Activated CD4-positive, CD25-positive, alpha-beta regulatory T cell treated with anti-CD3 and anti-CD28 coated beads, Interleukin-2, amount 50 U/mL, for 16 hours (primary cell): ENCODE measurements at regions not wholly inside any gene's neighbourhood (a gene's known extent, or its start where the extent isn't known, plus 50 kb on each side); places are given as distances from the start of the nearest gene placed in this dataset.
"Not testable (repeated sequence)": the region's sequence is repeated elsewhere in the genome, so short reads cannot be mapped to it uniquely, and the experiment has no call there.

ENCODE experiments used
- DNase-seq: peaks from one replicate; pipeline ENCODE4 v3.0.0-alpha.2; 2020; ENCODE audit warnings: low read depth, low spot score

DNA sequence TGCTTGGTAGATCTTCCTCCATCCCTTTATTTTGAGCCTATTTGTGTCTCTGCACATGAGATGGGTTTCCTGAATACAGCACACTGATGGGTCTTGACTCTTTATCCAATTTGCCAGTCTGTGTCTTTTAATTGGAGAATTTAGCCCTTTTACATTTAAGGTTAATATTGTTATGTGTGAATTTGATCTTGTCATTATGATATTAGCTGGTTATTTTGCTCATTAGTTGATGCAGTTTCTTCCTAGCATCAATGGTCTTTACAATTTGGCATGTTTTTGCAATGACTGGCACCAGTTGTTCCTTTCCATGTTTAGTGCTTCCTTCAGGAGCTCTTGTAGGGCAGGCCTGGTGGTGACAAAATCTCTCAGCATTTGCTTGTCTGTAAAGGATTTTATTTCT, 72.4 kb downstream of the HNRNPD start:
- DNase-seq: not testable (repeated sequence)

GRCh38 chr4:82293304-82293703, 80.5 kb downstream of the HNRNPD start:
- no peak for DNase-seq

GRCh38 chr4:82287720-82288119, 86.1 kb downstream of the HNRNPD start:
- no peak for DNase-seq

DNA sequence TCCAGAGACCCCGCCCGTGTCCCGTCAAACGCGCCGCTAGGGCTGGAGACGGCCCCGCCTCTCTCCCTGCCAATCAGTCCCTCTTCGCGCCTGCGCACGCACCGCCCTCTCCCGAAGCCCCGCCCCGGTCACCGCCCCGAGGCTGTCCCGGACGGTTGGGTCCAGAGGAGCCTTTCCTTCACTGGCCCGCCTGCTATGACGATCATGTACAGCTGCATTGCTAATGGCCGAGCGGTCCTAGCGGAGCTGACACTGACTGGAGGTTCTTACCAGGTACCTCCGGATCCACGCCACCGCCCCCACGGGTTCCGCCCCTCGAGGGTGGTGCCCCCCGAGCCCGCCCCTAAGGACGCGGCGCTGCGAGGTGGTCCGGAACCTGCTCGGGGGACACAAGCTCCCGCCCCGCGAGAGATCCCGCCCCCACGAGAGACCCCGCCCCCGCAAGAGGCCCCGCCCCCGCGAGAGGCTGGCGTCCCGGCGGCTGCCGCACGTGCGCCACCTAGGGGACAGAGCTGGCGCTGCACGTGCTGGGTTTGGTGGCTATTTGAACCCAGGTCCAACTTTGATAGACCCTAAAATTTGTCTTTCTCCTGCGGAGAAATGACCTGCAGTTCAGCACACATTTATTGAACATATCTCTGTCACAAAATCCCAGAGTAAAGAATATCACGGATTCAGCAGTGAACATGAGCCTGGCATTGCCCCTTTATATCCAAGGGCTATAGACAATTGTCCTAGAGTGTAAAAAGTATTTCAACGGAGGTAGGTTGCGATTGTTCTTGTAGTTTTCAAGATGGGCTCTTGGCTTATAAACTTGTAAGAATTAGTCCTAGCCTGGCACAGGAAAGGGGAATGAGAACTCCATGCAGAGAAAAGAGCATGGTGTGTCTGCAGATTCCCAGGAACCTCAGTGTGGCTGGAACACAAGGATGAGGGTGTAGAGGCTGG, 88.7 kb downstream of the HNRNPD start:
- DNase-seq: peak; percentile 95

DNA sequence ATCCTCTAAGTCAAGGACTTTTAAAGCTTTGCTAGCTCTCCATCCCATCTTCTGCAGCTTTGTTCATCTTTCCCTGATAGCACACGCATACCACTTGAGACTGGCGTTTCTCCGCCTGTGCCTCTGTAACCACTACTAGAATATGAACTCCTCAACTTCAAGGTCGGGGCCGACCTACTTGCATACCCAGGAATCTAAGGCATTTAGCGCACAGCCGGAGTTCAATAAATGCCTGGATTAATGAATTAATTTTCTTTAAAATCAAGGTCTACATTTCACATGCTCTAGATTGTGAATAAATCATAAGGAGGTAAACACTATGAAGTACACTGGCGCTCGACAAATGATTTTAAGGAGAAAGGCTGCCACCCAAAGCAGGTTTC, 89.3 kb downstream of the HNRNPD start:
- no peak for DNase-seq

DNA sequence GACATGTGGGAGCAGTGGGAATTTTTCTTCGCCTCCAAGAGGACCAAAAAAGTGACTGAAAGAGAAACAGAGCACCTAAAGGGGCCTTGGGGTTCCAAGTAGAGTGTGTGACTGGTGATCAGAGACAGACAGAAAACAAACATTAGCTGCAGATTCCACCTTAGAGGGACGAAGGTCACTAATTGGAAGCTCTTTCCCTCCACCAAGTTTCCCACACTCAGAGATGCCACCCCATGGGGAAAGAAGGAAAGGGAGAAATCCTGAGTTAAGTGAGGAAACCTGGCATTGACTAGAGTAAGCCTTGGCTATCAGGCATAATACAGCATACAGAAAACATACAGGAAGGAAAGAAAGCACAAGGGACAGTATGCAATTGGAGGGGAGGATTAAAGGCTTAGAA, 90.9 kb downstream of the HNRNPD start:
- DNase-seq: no peak

- DNase-seq: not testable (repeated sequence)
Measured at GRCh38 chr4:82279550-82279949, 94.2 kb downstream of the HNRNPD start.

DNA sequence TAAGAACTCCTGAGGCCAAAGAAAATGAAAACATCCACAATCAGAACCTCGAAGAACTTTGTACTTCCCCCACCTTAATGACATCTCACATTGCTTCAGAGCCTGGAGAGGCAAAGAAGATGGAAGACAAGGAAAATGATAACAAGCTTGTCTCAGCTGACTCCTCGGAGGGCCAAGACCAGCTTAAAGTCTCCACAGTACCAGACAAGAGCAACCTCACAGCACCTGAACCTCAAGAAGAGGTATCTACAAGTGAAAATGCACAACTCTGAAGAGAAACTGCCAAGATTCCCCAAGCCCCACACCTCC, 97.5 kb downstream of the HNRNPD start:
- no peak for DNase-seq

DNA sequence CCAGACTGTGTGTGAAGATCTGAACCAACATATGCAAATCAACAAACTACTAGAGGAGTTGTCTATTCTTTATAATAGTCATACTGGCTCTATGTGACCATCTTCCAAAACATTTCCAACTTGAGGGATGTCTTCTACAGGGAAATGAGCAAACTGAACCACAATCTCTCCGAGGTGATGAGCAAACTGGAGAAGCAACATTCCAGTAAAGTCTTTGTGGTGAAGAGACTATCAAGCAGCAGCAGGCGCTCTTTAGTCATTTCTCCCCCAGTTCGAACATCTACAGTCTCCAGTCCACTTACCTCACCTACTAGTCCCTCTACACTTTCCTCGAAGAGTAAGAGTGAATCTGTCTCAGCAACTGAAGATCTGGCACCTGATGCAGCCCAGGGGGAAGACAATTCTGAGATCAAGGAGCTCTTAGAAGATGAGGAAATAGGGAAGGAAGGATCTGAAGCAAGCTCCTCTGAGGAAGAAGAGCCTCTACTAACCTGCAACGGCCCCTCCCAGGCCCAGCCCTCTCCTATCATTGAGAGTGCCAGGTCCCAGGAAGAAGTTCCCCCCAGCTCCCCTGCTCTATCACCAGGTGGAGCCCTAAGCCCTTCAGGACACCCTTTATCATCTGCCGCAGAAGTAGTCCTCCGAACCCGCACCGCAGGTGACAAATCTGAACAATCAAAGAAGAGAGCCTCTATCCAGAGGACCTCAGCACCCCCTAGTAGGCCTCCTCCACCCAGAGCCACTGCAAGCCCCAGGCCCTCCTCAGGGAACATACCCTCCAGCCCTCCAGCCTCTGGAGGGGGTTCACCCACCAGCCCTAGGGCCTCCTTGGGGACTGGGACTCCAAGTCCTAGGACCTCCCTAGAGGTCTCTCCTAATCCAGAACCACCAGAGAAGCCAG, 98.1 kb downstream of the HNRNPD start:
- DNase-seq: no peak

GRCh38 chr4:82274700-82275099, 99.1 kb downstream of the HNRNPD start:
- DNase-seq: not testable (repeated sequence)

DNA sequence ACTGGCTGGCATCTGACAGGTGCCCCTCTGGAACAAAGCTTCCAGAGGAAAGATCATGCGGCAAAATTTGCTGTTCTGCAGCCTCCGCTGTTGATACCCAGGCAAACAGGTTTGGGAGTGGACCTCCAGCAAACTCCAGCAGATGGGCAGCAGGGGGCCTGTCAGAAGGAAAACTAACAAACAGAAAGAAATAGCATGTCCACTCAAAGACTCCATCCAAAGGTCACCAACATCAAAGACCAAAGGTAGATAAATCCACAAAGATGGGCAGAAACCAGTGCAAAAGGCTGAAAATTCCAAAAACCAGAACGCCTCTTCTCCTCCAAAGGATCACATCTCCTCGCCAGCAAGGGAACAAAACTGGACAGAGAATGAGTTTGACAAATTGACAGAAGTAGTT, 101.3 kb downstream of the HNRNPD start:
- not testable (repeated sequence) for DNase-seq

GRCh38 chr4:82271915-82272480, 101.8 kb downstream of the HNRNPD start:
- DNase-seq: not testable (repeated sequence)

- no peak for DNase-seq
Measured at GRCh38 chr4:82268826-82269193, 105.0 kb downstream of the HNRNPD start.

- no peak for DNase-seq
Measured at GRCh38 chr4:82268050-82268825, 105.6 kb downstream of the HNRNPD start.

DNA sequence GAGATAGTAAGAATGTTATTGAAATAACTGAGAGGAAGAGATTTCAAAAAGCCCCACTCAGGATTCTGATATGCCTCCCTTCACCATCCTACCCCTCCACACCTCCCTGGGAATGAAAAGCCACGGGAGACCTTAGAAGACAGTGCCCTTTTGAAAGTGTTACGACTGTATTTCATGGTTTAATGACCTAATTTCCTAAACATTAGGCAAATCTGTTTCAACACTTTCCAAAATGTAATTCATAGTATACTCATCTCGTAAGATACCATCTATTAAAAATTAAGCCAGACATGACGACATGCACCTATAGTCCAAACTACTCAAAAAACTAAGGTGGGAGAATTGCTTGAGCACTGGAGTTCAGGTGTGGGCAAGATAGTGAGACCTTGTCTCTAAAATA, 106.3 kb downstream of the HNRNPD start:
- DNase-seq: no peak

DNA sequence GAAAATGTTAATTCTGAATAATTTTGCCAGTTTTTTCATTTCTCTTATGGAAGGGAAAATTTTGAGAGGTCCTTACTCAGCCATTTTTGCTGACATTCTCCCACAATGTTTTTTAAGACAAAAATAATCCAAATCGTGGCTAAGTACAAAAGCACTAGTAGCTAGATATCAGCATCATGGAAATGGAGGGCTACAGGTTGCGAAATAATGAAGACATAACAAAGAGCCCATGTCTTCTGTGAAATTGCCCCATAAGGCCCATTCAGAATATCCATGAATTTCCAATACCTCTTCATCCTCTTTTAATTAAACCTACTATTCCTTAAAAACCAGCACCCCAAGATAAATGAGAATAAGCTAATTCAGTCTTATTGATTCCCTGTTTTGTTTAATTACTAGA, 107.4 kb downstream of the HNRNPD start:
- no peak for DNase-seq

GRCh38 chr4:82261084-82261483, 112.7 kb downstream of the HNRNPD start:
- DNase-seq: no peak

GRCh38 chr4:82260632-82261031, 113.2 kb downstream of the HNRNPD start:
- no peak for DNase-seq

DNA sequence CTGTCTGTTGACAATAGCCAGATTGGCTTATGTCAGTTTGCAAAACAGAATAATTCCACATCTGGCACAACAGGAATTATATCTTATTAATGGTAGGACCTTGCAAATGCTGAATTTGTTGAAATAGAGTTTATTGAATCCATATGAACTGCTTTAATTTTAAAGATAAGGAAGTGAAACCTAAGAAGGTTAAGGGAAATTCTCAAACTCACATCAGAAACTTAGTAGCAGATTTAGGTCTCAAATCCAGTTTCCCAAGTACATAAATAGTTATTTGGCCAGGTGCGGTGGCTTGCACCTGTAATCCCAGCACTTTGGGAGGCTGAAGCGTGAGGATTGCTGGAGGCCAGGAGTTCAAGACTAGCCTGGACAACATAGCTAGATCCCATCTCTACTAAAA, 117.1 kb downstream of the HNRNPD start:
- no peak for DNase-seq

GRCh38 chr4:82255657-82256056, 118.1 kb downstream of the HNRNPD start:
- no peak for DNase-seq

DNA sequence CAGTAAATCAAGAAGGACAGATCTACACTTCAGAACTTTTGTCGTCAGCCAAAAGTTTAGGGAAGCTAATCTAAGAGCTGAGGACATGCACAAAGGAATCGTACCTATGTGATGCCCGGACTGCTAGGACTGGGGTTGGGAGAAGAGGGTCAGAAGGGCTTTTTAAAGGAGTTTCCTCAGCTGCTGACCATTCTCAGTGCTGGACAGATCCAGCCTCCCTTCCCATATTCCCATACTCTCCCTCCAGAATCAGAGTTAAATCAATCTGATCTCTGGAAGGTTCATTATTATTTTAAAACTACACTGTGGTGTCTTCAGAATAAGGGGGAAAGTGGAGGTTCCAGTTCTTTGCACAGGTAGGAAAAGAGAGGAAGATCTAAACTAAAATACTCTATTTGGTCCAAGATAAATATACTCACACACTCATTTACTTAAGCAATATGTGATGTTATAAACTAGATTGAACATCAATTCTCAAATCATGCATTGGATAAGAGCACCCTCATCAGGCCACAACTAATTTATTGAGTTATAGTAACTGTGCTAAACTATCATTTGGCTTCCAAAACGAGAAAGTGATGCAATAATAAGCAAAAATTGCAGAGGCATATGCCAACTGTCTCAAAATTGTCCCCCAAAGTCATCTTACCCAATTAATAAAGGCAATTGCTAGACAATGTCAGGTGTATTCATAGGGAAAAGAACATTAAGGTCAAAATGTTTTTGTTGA, 124.7 kb downstream of the HNRNPD start:
- DNase-seq: no peak
